Type B pancreatic cell (in vitro differentiated cells): ENCODE measurements at regions not wholly inside any gene's neighbourhood (a gene's known extent, or its start where the extent isn't known, plus 50 kb on each side); places are given as distances from the start of the nearest gene placed in this dataset.

Experiments
- DNase-seq: peaks from one replicate; pipeline ENCODE4 v3.0.0; 2021; ENCODE audit warnings: mixed read lengths; ENCODE audit not compliant: unreplicated experiment; ENCODE audit errors: extremely low spot score
- H3K27ac Mint-ChIP-seq: 2 replicates; pipeline ENCODE4 v1.8.0; 2021; ENCODE audit warnings: mild to moderate bottlenecking, mixed read lengths
- H3K27me3 Mint-ChIP-seq: 2 replicates; pipeline ENCODE4 v1.8.0; 2021; ENCODE audit warnings: mixed read lengths
- H3K36me3 Mint-ChIP-seq: 2 replicates; pipeline ENCODE4 v1.8.0; 2021; ENCODE audit warnings: mixed read lengths
- H3K4me1 Mint-ChIP-seq: one replicate; pipeline ENCODE4 v1.8.0; 2021; ENCODE audit warnings: mixed read lengths; ENCODE audit not compliant: unreplicated experiment
- H3K4me3 Mint-ChIP-seq: 2 replicates; pipeline ENCODE4 v1.8.0; 2021; ENCODE audit warnings: mild to moderate bottlenecking, mixed read lengths
- H3K9me3 Mint-ChIP-seq: 2 replicates; pipeline ENCODE4 v1.8.0; 2021; ENCODE audit warnings: mixed read lengths
- TF ChIP-seq, protein P1 (sequence below): fragments of 200-600 bp; sonication (generic); conservative IDR thresholded peaks from 2 replicates; pipeline ENCODE4 v1.5.0; 2021; ENCODE audit warnings: antibody characterized with exemption, mild to moderate bottlenecking

DNA sequence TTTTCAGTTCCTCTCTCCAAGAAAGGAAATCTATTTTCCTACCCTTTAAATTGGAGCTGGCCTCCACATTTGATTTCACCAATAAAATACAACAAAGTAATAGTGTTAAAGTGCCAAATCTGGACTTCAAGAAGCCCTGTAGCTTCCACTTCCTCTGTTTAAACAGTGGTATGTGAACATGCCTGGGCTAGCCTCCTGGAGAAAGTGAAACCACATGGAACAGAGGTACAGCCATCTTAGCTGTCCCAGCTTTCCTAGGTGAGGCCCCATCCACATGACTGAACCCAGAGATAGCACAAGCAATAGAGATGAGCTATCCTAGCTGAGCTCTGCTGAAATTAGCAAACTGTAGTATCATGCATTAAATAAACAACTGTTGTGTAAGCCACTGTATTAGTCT, 131.8 kb upstream of the VCX start:
- Mint-ChIP-seq H3K27me3 (peaks cover 3% of the 10 kb centered on the region), H3K4me1 (peaks cover 5% of the 10 kb centered on the region), H3K27ac (no peak overlapping the region), H3K36me3 (no peaks in the 10 kb centered on the region), H3K9me3 (peaks cover 4% of the 10 kb centered on the region), H3K4me3 (no peak overlapping the region)
- no peak for DNase-seq
- TF ChIP-seq, protein P1, sequence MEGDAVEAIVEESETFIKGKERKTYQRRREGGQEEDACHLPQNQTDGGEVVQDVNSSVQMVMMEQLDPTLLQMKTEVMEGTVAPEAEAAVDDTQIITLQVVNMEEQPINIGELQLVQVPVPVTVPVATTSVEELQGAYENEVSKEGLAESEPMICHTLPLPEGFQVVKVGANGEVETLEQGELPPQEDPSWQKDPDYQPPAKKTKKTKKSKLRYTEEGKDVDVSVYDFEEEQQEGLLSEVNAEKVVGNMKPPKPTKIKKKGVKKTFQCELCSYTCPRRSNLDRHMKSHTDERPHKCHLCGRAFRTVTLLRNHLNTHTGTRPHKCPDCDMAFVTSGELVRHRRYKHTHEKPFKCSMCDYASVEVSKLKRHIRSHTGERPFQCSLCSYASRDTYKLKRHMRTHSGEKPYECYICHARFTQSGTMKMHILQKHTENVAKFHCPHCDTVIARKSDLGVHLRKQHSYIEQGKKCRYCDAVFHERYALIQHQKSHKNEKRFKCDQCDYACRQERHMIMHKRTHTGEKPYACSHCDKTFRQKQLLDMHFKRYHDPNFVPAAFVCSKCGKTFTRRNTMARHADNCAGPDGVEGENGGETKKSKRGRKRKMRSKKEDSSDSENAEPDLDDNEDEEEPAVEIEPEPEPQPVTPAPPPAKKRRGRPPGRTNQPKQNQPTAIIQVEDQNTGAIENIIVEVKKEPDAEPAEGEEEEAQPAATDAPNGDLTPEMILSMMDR: no peak

- peaks cover 3% of the 10 kb centered on the region for H3K27me3 Mint-ChIP-seq
- no peak for DNase-seq
- no peak overlapping the region for H3K27ac Mint-ChIP-seq
- peaks cover 4% of the 10 kb centered on the region for H3K9me3 Mint-ChIP-seq
- TF ChIP-seq, protein P1: no peak
- H3K36me3 Mint-ChIP-seq: no peaks in the 10 kb centered on the region
- H3K4me3 Mint-ChIP-seq: peak overlapping the region; percentile 34
- peaks cover 5% of the 10 kb centered on the region for H3K4me1 Mint-ChIP-seq
Measured at GRCh38 chrX:7709845-7710244, 133.1 kb upstream of the VCX start.

GRCh38 chrX:7706032-7706431, 136.9 kb upstream of the VCX start:
- TF ChIP-seq, protein P1: peak; percentile 67
- H3K27ac Mint-ChIP-seq: no peak overlapping the region
- no peak for DNase-seq
- peaks cover 3% of the 10 kb centered on the region for H3K27me3 Mint-ChIP-seq
- H3K9me3 Mint-ChIP-seq: peaks cover 9% of the 10 kb centered on the region
- H3K4me1 Mint-ChIP-seq: peaks cover 5% of the 10 kb centered on the region
- H3K4me3 Mint-ChIP-seq: no peak overlapping the region
- H3K36me3 Mint-ChIP-seq: no peaks in the 10 kb centered on the region

- peaks cover 3% of the 10 kb centered on the region for H3K27me3 Mint-ChIP-seq
Measured at GRCh38 chrX:7704205-7704604, 138.8 kb upstream of the VCX start.

GRCh38 chrX:7698248-7698647, 144.7 kb upstream of the VCX start:
- no peak for DNase-seq
- Mint-ChIP-seq H3K36me3 (no peaks in the 10 kb centered on the region), H3K4me1 (no peaks in the 10 kb centered on the region), H3K4me3 (no peak overlapping the region), H3K27me3 (no peaks in the 10 kb centered on the region), H3K9me3 (peaks cover 5% of the 10 kb centered on the region), H3K27ac (no peak overlapping the region)
- TF ChIP-seq, protein P1: no peak

More at GRCh38 chrX:7704205-7704604, 138.8 kb upstream of the VCX start:
- no peak for DNase-seq
- TF ChIP-seq, protein P1: no peak
- no peaks in the 10 kb centered on the region for H3K36me3 Mint-ChIP-seq
- H3K4me3 Mint-ChIP-seq: no peak overlapping the region
- no peak overlapping the region for H3K27ac Mint-ChIP-seq
- peaks cover 5% of the 10 kb centered on the region for H3K9me3 Mint-ChIP-seq
- H3K4me1 Mint-ChIP-seq: no peaks in the 10 kb centered on the region

GRCh38 chrX:7690842-7691241, 152.1 kb upstream of the VCX start:
- H3K27ac Mint-ChIP-seq: no peak overlapping the region
- H3K9me3 Mint-ChIP-seq: no peaks in the 10 kb centered on the region
- TF ChIP-seq, protein P1: no peak
- peaks cover 2% of the 10 kb centered on the region for H3K27me3 Mint-ChIP-seq
- H3K4me1 Mint-ChIP-seq: no peaks in the 10 kb centered on the region
- DNase-seq: no peak
- no peak overlapping the region for H3K4me3 Mint-ChIP-seq
- no peaks in the 10 kb centered on the region for H3K36me3 Mint-ChIP-seq
